HepG2 (cell line): ENCODE measurements at regions not wholly inside any gene's neighbourhood (a gene's known extent, or its start where the extent isn't known, plus 50 kb on each side); places are given as distances from the start of the nearest gene placed in this dataset.

ENCODE experiments used
- ATAC-seq: fragments of 200-7000 bp; cut with Tn5 transposase; 3 replicates; pipeline ENCODE4 v1.9.1; 2020; ENCODE audit warnings: mild to moderate bottlenecking, moderate library complexity
- BruUV-seq: library from RNA; stranded (reverse); fragments of 400-500 nt; replicated peaks from 2 replicates; lab custom pipeline; 2021; lab: Mats Ljungman, UMichigan
- CTCF ChIA-PET: fragments of 300-600 bp; formaldehyde crosslinking; extraction: SDS; loops from one replicate; lab custom pipeline; 2021; ENCODE audit warnings: low total read pairs, inconsistent platforms, low intra/inter-chr PET ratio; lab: Yijun Ruan, JAX
- POLR2A ChIA-PET: fragments of 350-600 bp; sonication (Branson Sonifier 250); formaldehyde crosslinking; loops from one replicate; lab custom pipeline; 2020; ENCODE audit warnings: antibody characterized with exemption, inconsistent platforms; lab: Yijun Ruan, JAX
- DNase-seq: peaks from one replicate; pipeline ENCODE4 v3.0.0-alpha.2; 2015; ENCODE audit warnings: low spot score
- FAIRE-seq: peaks from 3 replicates; lab custom pipeline; 2011; peaks lifted over from hg19 to GRCh38; lab: Jason Lieb, UNC
- H2AFZ ChIP-seq: one replicate; pipeline ENCODE4 v1.6.1; 2011; ENCODE audit warnings: low read length, inconsistent platforms
- H3K27ac ChIP-seq: fragments of 300-600 bp; 3 replicates; pipeline ENCODE4 v1.8.0; 2011; ENCODE audit warnings: mixed run types, mild to moderate bottlenecking, mixed read lengths, low read length, inconsistent platforms; ENCODE audit not compliant: insufficient read depth; ENCODE audit errors: extremely low read length
- H3K27me3 ChIP-seq, 2 experiments: fragments of 200-600 bp in 1 of 2; 2 replicates in 1 of 2; 3 replicates in 1 of 2; pipeline versions ENCODE4 v1.6.0 to v1.8.0; 2011; ENCODE audit warnings: low read length in 2 of 2, mild to moderate bottlenecking in 2 of 2, moderate library complexity in 2 of 2, inconsistent platforms in 1 of 2; ENCODE audit not compliant: insufficient read depth in 2 of 2, control insufficient read depth in 1 of 2
- H3K36me3 ChIP-seq, 2 experiments: fragments of 200-600 bp in 1 of 2; replicated peaks in 1 of 2; 2 replicates in 1 of 2; 3 replicates in 1 of 2; pipeline versions ENCODE4 v1.5.1 to v1.8.0; 2011; ENCODE audit warnings: low read length in 2 of 2, inconsistent platforms in 1 of 2; ENCODE audit not compliant: insufficient read depth in 2 of 2, control insufficient read depth in 1 of 2
- H3K4me1 ChIP-seq: 2 replicates; pipeline ENCODE4 v1.5.1; 2012; ENCODE audit warnings: low read length, inconsistent platforms; ENCODE audit not compliant: insufficient read depth
- H3K4me2 ChIP-seq: 2 replicates; pipeline ENCODE4 v1.6.0; 2011; ENCODE audit warnings: low read depth, low read length, inconsistent platforms
- H3K4me3 ChIP-seq, 3 experiments: fragments of 200-600 bp in 1 of 3; sonication (generic), shearing (Covaris generic) in 1 of 3; replicated peaks in 1 of 3; 2 replicates each; pipeline ENCODE4 v1.5.1; 2011 to 2016; ENCODE audit warnings: low read length in 3 of 3, inconsistent platforms in 2 of 3, low read depth in 2 of 3, mild to moderate bottlenecking in 2 of 3, control low read depth in 1 of 3, mixed read lengths in 1 of 3; ENCODE audit not compliant: insufficient read depth in 1 of 3
- H3K79me2 ChIP-seq: one replicate; pipeline ENCODE4 v1.6.1; 2011; ENCODE audit warnings: low read length, inconsistent platforms; ENCODE audit not compliant: insufficient read depth
- H3K9ac ChIP-seq: 2 replicates; pipeline ENCODE4 v1.6.0; 2011; ENCODE audit warnings: mild to moderate bottlenecking, low read depth, low read length, inconsistent platforms; ENCODE audit not compliant: insufficient read depth
- H3K9me3 ChIP-seq: 2 replicates; pipeline ENCODE4 v1.5.1; 2012; ENCODE audit warnings: mild to moderate bottlenecking, low read length
- H4K20me1 ChIP-seq: 2 replicates; pipeline ENCODE4 v1.6.0; 2011; ENCODE audit warnings: inconsistent platforms, mild to moderate bottlenecking, low read length, moderate library complexity; ENCODE audit not compliant: insufficient read depth
- ADNP ChIP-seq: sonication (generic); formaldehyde crosslinking; IDR thresholded peaks from 2 replicates; pipeline ENCODE4 v1.4.0; 2020; ENCODE audit warnings: missing genetic modification reagents
- GLMP ChIP-seq: sonication (generic); formaldehyde crosslinking; IDR thresholded peaks from 2 replicates; pipeline ENCODE4 v1.9.0; 2021; ENCODE audit warnings: missing genetic modification reagents, mild to moderate bottlenecking, borderline replicate concordance
- HCFC1 ChIP-seq: fragments of 150-350 bp; IDR thresholded peaks from 2 replicates; pipeline ENCODE4 v1.6.1; 2014; ENCODE audit warnings: low read depth, low read length
- MIER2 ChIP-seq: IDR thresholded peaks from 2 replicates; pipeline ENCODE4 v1.6.1; 2016; ENCODE audit warnings: missing biosample characterization, missing genetic modification reagents
- POGZ ChIP-seq: sonication (generic); formaldehyde crosslinking; IDR thresholded peaks from 2 replicates; pipeline ENCODE4 v1.4.0; 2020; ENCODE audit warnings: mild to moderate bottlenecking, missing genetic modification reagents
- RCOR2 ChIP-seq: IDR thresholded peaks from 2 replicates; pipeline ENCODE4 v1.6.1; 2016; ENCODE audit warnings: missing biosample characterization, missing genetic modification reagents
- SP2 ChIP-seq: sonication (generic); formaldehyde crosslinking; IDR thresholded peaks from 2 replicates; pipeline ENCODE4 v1.5.1; 2020; ENCODE audit warnings: mild to moderate bottlenecking, missing genetic modification reagents
- SP4 ChIP-seq: sonication (generic); formaldehyde crosslinking; IDR thresholded peaks from 2 replicates; pipeline ENCODE4 v1.8.1; 2023; ENCODE audit warnings: mild to moderate bottlenecking, missing genetic modification reagents
- ZNF142 ChIP-seq: sonication (generic); formaldehyde crosslinking; IDR thresholded peaks from 2 replicates; pipeline ENCODE4 v1.4.0; 2020; ENCODE audit warnings: missing genetic modification reagents
- ZNF740 ChIP-seq: sonication (generic); formaldehyde crosslinking; IDR thresholded peaks from 2 replicates; pipeline ENCODE4 v1.4.0; 2020; ENCODE audit warnings: missing genetic modification reagents
- WGBS: methylation state at CpG from one replicate; pipeline ENCODE4 v1.1.6; 2017; ENCODE audit warnings: low lambda C conversion rate; 5-methylcytosine and 5-hydroxymethylcytosine counted together
- in situ Hi-C: cut with HindIII; loops from 2 replicates; pipeline ENCODE4 v1.10.0; 2017; ENCODE audit warnings: low pct_unique_long_range_greater_than_20kb; ENCODE audit not compliant: extremely low pct_ligation_motif_present
- intact Hi-C: fragments of 100-400 bp; cut with micrococcal nuclease; formaldehyde crosslinking; loops from one replicate; pipeline ENCODE4 v1.10.0; 2022; ENCODE audit not compliant: unreplicated experiment

DNA sequence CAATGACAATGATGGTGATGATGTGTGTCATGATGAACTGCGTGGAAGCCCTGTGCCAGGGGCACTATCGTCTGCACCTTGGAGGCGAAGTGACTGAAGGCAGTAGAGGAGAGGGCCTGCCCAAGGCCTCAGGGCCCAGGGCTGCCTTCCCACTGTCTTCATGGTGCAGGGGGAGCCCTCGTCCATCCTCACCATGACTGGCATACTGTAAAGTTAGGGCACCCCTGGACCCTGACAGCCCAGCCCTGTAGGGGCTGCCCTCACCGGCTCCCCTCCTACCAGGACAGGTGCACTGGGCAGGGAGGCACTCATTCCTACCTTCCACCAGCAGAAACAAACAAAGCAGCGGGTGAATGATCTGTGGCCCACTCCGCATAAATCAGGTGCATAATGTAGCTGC, 156.9 kb upstream of the C1orf174 start (continued):
- TF ChIP-seq ZNF142 (no peak), POGZ (no peak), SP2 (CRISPR knock-in tag) (no peak), MIER2 (CRISPR knock-in tag) (no peak), HCFC1 (no peak), ZNF740 (CRISPR knock-in tag) (no peak), ADNP (CRISPR knock-in tag) (no peak), SP4 (CRISPR knock-in tag) (no peak)
- TF ChIP-seq, all 625 proteins: peak for 0

DNA sequence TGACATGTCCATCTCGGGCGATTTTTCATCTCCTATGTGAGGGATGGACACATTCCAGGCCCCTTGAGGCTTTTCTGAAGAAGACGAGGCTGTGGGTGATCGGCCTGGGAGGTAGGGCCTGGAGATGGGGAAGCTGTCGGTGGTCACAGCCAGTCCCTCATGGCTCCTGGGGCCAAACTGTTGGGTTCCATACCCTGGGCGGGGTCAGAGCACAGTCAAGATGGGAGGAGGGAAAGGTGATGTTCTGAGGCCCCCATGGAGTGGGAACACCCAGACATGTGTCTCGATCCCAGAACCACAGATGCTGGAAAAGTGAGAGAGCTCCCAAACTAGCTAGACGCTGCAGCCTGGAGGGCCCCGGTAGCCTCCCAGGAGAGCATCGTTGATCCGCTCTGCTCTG, 157.5 kb upstream of the C1orf174 start:
- in situ Hi-C loops (loop anchor here (25.0 kb wide), 1 partner anchor 145 kb away; the partner anchor contains the start of gene C1orf174), intact Hi-C loops (no loop called here)
- H3K4me2 ChIP-seq: no peak overlapping the region
- POLR2A ChIA-PET: no interaction called here
- no peak overlapping the region for H3K27ac ChIP-seq
- no peak for TF ChIP-seq GLMP (CRISPR knock-in tag)
- TF ChIP-seq RCOR2 (CRISPR knock-in tag): no peak
- H3K9me3 ChIP-seq: no peaks in the 10 kb centered on the region
- H2AFZ ChIP-seq: no peak overlapping the region
- no peaks in the 10 kb centered on the region for H3K4me1 ChIP-seq
- ATAC-seq: no peak
- DNase-seq: no peak
- H3K9ac ChIP-seq: no peak overlapping the region
- H4K20me1 ChIP-seq: no peaks in the 10 kb centered on the region
- no TSS peak for BruUV-seq
- CTCF ChIA-PET: no interaction called here
- WGBS: 14% methylated on average over 8 of the region's 11 CpGs
- no peak overlapping the region for H3K4me3 ChIP-seq
- H3K79me2 ChIP-seq: no peaks in the 10 kb centered on the region
- H3K36me3 ChIP-seq: no peaks in the 10 kb centered on the region
- H3K27me3 ChIP-seq: peaks cover 8 to 27% of the 10 kb centered on the region in 2 experiments; a peak in 4 of 5 replicates
- FAIRE-seq: no peak
